Stomach (tissue), 4 donors: ENCODE measurements at regions not wholly inside any gene's neighbourhood (a gene's known extent, or its start where the extent isn't known, plus 50 kb on each side); places are given as distances from the start of the nearest gene placed in this dataset.

Experiments used
- CTCF ChIP-seq, 7 experiments: fragments of 450-650 bp in 4 of 7; fragments of 200-600 bp in 3 of 7; sonication (generic) in 3 of 7; IDR thresholded peaks; one replicate each; pipeline ENCODE4 v1.5.1; 2016 to 2019; ENCODE audit warnings: antibody characterized with exemption in 7 of 7, control low read depth in 2 of 7, mild to moderate bottlenecking in 1 of 7
- POLR2A ChIP-seq, 4 donors: fragments of 450-650 bp; IDR thresholded peaks; one replicate each; pipeline ENCODE4 v1.6.1; 2016; ENCODE audit warnings: antibody characterized with exemption in 4 of 4, control low read depth in 2 of 4, mild to moderate bottlenecking in 1 of 4, moderate library complexity in 1 of 4

GRCh38 chr1:219801156-219801820 lies 127.1 kb downstream of the SLC30A10 start:
- TF ChIP-seq POLR2A (IDR thresholded peaks at IDR 0.05), result no peak
- no peak for TF ChIP-seq CTCF (IDR thresholded peaks at IDR 0.05)
